HUES48 (cell line): ENCODE measurements at regions not wholly inside any gene's neighbourhood (a gene's known extent, or its start where the extent isn't known, plus 50 kb on each side); places are given as distances from the start of the nearest gene placed in this dataset.

Source experiments
- H3K27ac ChIP-seq: one replicate; pipeline ENCODE4 v1.7.0; 2013; ENCODE audit warnings: low read depth, low read length, inconsistent platforms
- H3K27me3 ChIP-seq: 2 replicates; pipeline ENCODE4 v1.6.1; 2013; ENCODE audit warnings: mild to moderate bottlenecking, low read length; ENCODE audit not compliant: control insufficient read depth, insufficient read depth
- H3K36me3 ChIP-seq: 2 replicates; pipeline ENCODE4 v1.6.1; 2013; ENCODE audit warnings: low read length; ENCODE audit not compliant: control insufficient read depth, insufficient read depth
- H3K4me1 ChIP-seq: 2 replicates; pipeline ENCODE4 v1.6.1; 2013; ENCODE audit warnings: mild to moderate bottlenecking, low read length; ENCODE audit not compliant: control insufficient read depth, insufficient read depth
- H3K4me3 ChIP-seq: 2 replicates; pipeline ENCODE4 v1.5.1; 2013; ENCODE audit warnings: mild to moderate bottlenecking, low read depth, low read length
- H3K9ac ChIP-seq: 2 replicates; pipeline ENCODE4 v1.6.1; 2013; ENCODE audit warnings: mild to moderate bottlenecking, low read depth, low read length, moderate library complexity
- H3K9me3 ChIP-seq: 2 replicates; pipeline ENCODE4 v1.6.1; 2013; ENCODE audit warnings: low read length; ENCODE audit not compliant: control insufficient read depth, insufficient read depth

DNA sequence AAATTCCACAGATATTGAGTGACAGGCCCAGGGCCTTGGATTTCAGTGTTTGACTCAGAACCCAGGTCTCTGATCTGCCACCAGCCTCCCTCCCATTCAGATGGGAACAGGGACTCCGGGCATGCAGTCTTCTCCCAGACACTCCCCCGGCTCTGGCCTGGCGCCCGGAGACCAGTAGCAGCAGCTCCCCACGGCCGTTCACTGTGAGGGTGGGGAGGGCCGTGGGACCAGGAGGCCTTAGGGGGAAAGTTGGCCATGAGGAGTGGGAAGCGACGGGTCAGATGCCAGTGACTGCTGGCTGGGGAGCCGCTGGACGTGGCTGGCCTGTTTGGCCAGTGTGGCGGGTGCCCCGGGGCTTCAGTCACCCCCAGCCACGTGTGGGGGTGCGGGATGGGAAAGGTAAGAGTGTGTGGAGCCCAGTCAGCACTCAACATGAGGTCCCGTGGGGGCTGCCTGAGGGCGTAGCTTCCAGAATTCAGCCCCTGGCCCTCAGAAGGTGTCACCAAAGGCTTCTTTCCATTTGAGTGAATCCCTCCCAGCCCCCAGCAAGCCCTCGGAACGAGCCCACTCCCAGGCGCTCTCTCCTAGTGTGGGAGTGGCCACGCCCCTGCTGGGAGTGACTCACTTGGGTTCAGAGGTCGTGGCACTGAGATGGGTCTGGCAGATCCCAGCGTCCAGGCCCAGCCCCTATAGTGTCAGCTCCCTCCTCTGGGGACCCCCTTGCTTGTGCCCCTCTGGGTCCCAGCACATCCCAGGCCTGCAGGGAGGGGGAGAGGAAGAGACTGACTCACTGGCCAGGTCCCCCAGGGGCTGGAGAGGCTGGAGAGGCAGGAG lies 309.4 kb downstream of the SEC14L1 start:
- H3K4me3 ChIP-seq, result peak overlapping the region; percentile 83
- H3K9ac ChIP-seq, result no peak overlapping the region
- H3K36me3 ChIP-seq, result no peaks in the 10 kb centered on the region
- no peaks in the 10 kb centered on the region for H3K27me3 ChIP-seq
- H3K4me1 ChIP-seq, result peaks cover 38% of the 10 kb centered on the region
- no peaks in the 10 kb centered on the region for H3K9me3 ChIP-seq
- H3K27ac ChIP-seq, result peak overlapping the region; percentile 98

DNA sequence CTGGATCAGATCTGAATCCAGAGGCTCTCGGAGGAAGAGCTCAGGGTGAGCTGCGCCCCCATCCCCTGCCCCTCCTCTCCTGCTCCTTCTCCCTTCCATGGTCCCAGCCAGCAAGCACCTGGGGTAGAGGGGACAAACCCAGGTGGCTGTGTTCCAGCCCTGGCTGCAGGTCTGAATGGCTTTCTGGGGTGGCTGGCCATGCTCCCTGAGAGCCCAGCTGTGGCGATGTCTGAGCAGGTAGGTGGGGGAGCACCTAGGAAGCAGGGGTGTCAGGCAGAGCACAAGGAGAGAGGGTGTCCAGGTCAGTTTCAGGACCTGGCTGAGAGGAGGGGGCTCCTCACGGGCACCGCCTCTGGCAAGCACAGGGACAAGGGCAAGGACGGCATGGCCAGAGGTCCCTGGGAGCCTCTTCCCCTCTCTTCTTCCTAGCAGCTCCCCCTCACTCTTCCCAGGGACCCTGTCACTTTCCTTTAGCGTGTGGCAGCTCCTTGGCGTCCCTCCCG lies 310.0 kb downstream of the SEC14L1 start:
- H3K27ac ChIP-seq, result peak overlapping the region; percentile 98
- H3K4me1 ChIP-seq, result peaks cover 38% of the 10 kb centered on the region
- no peaks in the 10 kb centered on the region for H3K27me3 ChIP-seq
- H3K9ac ChIP-seq, result peak overlapping the region; percentile 1; the same call in 1 of the 2 replicates
- peak overlapping the region; percentile 83 for H3K4me3 ChIP-seq
- no peaks in the 10 kb centered on the region for H3K9me3 ChIP-seq
- no peaks in the 10 kb centered on the region for H3K36me3 ChIP-seq

DNA sequence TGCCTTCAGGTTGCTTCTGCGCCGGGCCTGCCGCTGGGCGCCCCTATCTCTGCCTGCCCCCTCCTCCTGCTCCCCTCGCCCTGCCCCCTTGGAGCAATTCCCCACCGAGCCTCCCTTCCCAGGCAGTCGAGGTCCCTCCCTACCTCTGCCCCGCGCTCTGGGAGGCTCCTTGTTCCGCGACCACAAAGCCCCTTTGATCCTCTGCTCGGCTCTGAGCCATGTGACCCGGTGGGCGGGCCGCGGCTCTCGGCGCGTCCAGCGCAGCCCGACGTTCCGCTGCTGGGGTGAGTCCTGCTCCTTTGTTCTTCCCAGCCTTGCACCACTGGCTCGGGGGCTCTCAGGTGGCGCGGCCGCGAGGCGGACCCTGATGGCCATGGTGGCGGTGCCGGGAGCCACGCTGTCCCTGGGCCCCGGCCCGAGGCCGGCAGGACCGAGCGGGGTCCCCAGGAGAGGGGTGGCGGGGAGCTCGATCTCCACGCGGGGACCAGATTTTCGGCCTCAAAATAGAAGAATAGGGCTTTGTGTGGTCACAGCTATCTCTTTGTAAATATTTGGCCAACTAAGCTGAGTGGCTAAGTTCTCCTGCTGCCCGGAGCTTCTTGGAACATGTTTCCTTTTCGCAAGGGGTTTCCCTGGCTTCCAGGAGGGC lies 310.6 kb downstream of the SEC14L1 start:
- H3K36me3 ChIP-seq, result no peaks in the 10 kb centered on the region
- H3K27ac ChIP-seq, result peak overlapping the region; percentile 98
- no peaks in the 10 kb centered on the region for H3K9me3 ChIP-seq
- H3K4me3 ChIP-seq, result peak overlapping the region; percentile 83
- H3K4me1 ChIP-seq, result peaks cover 38% of the 10 kb centered on the region
- no peaks in the 10 kb centered on the region for H3K27me3 ChIP-seq
- H3K9ac ChIP-seq, result peak overlapping the region; percentile 83

DNA sequence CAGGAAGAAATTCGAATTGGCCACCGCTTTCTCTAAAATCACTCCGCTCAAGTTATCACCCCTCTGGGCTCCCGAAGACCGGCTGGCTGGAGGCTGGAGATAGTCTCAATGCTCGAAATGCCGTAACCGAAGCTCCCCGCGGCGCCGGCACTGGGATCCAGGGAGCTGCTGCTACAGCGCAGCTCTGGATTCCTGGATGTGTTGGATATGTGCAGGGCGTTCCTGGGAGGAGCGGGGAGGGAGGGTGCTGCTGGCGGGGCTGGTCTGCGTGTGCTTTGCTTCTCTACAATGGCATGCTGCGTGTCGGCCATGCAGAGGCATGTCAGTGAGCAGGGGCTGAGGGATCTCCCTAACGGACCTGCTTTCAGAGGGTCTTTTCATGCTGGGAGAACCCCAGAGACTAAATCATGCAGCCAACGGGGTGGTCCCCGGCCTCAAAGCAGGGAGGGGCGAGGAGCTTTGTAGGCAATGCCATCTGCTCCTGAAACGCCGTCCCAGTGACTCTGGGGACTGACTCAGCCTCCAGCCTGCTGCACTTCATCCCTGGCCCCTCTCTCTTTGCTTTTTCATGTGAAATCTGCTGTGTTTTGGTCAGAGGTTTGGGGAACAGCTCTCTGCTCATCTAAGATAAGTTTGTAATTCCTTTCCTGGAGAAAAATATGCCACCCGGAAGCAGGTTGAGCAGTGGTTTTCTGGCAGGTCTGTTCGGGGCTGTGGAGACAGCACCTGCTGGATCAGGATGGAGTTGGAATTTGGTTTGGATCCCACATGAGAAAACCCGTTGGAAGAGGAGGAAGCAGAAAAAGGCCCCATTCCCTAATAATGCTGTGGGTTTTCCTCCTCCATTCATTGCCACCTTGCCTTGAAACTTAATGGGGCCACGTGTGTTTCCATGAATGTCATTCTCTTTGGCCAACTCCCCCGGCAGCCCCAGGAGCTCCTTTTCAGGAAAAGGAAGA lies 311.4 kb downstream of the SEC14L1 start:
- peak overlapping the region; percentile 83 for H3K4me3 ChIP-seq
- H3K36me3 ChIP-seq, result no peaks in the 10 kb centered on the region
- H3K9me3 ChIP-seq, result no peaks in the 10 kb centered on the region
- H3K27me3 ChIP-seq, result no peaks in the 10 kb centered on the region
- H3K9ac ChIP-seq, result peak overlapping the region; percentile 83
- H3K4me1 ChIP-seq, result peaks cover 38% of the 10 kb centered on the region
- H3K27ac ChIP-seq, result peak overlapping the region; percentile 98

DNA sequence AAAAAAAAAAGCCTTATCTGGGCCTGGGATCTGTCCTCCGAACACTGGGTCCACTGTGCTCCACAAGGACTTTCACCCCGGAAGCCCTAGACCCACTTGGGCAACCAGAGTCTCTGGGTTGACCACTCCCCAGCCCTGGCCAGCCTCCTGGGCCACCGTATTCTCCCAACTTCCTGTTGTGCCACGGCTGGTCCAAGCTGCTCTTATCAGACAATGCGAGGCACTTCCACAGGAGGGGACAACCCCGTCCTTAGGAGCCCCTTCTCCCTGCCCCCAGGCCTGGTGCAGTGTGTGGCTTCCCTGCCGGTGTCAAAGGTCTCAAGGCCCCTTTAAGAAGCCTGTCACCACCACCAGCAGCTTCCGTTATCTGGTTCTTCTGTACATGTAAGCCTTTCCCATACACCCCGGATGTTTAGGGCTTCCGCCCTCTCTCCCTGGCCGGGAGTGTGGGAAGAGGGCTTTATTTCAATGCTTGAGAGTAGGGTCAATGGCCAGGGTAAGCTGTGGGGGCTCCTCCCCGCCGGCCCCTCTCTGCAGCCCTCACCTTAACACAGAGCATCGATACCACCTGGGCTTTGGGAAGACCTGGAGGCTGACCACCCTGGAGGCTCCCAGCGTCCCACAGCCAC lies 313.0 kb downstream of the SEC14L1 start:
- Histone ChIP-seq H3K9me3 (no peaks in the 10 kb centered on the region), H3K9ac (no peak overlapping the region), H3K27ac (peak overlapping the region; percentile 61), H3K27me3 (no peaks in the 10 kb centered on the region), H3K4me3 (no peak overlapping the region), H3K36me3 (no peaks in the 10 kb centered on the region), H3K4me1 (peaks cover 38% of the 10 kb centered on the region)

DNA sequence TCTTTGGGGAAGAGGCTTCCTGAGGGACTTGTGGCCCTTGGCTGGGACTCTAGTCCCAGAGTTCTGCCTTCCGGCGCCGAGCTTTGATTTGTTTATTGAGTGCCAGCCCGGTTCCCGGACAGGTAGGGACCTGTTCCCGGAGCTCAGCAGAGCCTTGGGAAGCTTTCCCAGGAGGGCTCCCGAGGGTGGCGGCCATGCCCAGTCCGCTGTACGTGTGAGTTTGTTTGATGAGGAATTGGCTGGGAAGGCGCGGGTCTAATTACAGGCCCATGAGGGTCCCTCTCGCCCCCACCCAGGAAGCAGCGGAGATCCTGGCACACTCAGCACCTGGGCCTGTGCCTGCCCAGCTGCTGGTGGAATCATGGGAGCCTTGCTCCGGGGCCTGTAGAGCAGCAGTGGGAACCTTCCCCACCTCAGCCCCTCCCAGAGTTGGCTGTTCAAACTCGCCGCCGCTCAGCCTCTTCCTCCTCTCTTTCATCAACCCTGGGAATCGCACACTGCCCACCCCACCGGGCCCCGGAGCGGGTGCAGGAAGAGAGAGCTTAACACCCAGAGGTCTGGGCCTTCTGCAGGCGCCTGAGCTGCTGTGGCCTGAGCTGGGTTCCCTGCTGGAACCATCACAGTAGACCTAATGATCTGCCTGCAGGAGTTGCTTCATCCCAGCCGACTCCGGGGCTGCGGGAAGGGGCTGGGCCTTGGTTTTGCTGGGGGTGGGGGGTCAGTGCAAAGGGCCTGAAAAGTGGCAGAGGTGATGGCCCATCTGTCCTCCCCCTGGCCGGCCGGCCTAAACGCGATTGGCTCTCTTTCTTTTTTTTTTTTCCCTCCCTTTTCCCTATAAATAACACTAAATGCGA lies 313.7 kb downstream of the SEC14L1 start:
- Histone ChIP-seq H3K27ac (peak overlapping the region; percentile 61), H3K4me1 (peaks cover 38% of the 10 kb centered on the region), H3K27me3 (no peaks in the 10 kb centered on the region), H3K9ac (no peak overlapping the region), H3K4me3 (no peak overlapping the region), H3K36me3 (no peaks in the 10 kb centered on the region), H3K9me3 (no peaks in the 10 kb centered on the region)

DNA sequence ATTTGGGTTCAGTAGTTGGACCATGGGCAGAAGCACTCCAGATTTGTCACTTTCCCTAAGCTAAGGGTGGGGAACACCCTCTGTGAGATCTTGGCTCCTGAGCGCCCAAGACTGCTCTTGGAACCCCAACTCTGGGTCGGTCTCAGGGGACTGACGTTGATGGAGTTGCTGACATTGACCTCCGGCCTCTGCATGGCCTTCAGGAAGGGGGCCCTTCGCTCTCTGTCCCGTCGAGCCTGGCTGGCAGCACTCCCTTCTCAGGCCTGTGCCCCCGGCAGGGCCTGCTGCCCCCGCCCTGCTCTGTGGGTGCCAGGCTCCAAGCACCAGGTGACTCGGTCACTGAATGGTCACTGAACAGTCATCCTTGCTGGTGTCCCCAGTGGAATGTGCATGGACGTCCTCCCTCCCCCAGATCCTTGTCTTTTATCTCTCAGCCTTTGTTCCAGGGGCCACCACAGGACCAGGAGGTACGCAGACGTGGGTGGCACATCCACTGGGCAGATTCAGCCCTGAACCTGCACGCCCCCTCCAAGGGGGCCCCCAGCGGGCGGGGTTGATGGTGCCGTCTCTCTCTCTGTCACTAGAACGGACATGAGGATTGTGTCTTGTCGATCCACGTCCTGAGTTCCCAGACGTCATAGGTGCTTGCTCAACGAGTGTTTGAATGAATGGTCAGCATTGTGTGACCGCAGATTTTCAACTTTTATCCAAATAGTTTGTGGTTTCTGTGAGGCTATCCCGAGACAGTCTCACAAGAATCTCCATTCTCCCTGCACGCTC lies 314.5 kb downstream of the SEC14L1 start:
- H3K27me3 ChIP-seq, result no peaks in the 10 kb centered on the region
- no peak overlapping the region for H3K27ac ChIP-seq
- no peaks in the 10 kb centered on the region for H3K9me3 ChIP-seq
- no peak overlapping the region for H3K4me3 ChIP-seq
- H3K9ac ChIP-seq, result no peak overlapping the region
- H3K36me3 ChIP-seq, result no peaks in the 10 kb centered on the region
- peaks cover 34% of the 10 kb centered on the region for H3K4me1 ChIP-seq

DNA sequence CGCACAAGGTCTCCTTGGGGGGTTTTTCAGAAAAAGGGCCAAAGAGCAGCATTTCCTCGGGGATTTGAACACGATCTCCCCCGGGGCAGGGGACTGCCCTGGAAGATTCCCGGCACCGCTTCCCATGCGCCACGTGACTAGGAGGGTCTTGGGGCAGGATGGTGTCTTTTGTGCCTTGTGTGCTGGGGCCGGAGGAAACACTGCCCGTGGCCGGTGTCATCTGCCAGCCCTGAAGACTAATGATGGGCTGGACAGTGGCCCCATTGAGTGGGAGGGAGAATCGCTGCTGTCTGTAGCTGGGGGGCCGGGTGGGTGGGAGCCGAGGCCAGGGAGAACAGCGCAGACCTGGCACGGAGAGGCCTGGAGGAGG lies 315.1 kb downstream of the SEC14L1 start:
- Histone ChIP-seq H3K9ac (no peak overlapping the region), H3K27ac (no peak overlapping the region), H3K4me1 (peaks cover 28% of the 10 kb centered on the region), H3K9me3 (no peaks in the 10 kb centered on the region), H3K4me3 (no peak overlapping the region), H3K27me3 (no peaks in the 10 kb centered on the region), H3K36me3 (no peaks in the 10 kb centered on the region)

DNA sequence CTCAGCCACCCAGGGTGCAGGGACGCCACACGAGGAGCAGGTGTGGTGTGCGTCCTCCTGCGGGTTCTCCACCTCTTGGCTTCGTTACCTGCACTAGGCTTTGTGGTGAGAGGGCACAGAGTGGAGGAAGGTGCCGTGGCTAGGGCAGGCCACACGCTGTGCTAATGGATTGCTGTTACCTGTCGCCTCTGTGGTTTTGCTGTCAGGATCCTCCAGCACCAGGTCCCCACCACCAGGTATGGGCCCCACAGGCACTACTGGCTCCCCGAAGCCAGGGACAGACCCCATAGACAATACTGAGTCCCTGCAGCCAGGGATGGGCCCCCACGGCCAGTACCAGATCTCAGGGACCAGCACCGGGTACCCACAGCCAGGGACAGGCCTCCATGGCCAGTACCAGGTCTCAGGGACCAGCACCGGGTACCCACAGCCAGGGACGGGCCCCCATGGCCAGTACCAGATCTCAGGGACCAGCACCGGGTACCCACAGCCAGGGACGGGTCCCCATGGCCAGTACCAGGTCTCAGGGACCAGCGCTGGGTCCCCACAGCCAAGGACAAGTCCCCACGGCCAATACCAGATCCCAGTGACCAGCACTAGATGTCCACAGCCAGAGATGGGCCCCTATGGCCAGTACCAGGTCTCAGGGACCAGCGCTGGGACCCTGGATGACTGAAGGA lies 315.6 kb downstream of the SEC14L1 start:
- Histone ChIP-seq H3K27ac (no peak overlapping the region), H3K36me3 (no peaks in the 10 kb centered on the region), H3K4me1 (peaks cover 28% of the 10 kb centered on the region), H3K27me3 (no peaks in the 10 kb centered on the region), H3K4me3 (no peak overlapping the region), H3K9ac (no peak overlapping the region), H3K9me3 (no peaks in the 10 kb centered on the region)
